HG03442 (cell line): ENCODE measurements at regions not wholly inside any gene's neighbourhood (a gene's known extent, or its start where the extent isn't known, plus 50 kb on each side); places are given as distances from the start of the nearest gene placed in this dataset.
"Not testable (repeated sequence)": the region's sequence is repeated elsewhere in the genome, so short reads cannot be mapped to it uniquely, and the experiment has no call there.

Experiments
- ATAC-seq: cut with Tn5 transposase; IDR thresholded peaks from one replicate; pipeline ENCODE4 v1.9.1; 2021; ENCODE audit warnings: mild to moderate bottlenecking, moderate library complexity; ENCODE audit not compliant: unreplicated experiment

DNA sequence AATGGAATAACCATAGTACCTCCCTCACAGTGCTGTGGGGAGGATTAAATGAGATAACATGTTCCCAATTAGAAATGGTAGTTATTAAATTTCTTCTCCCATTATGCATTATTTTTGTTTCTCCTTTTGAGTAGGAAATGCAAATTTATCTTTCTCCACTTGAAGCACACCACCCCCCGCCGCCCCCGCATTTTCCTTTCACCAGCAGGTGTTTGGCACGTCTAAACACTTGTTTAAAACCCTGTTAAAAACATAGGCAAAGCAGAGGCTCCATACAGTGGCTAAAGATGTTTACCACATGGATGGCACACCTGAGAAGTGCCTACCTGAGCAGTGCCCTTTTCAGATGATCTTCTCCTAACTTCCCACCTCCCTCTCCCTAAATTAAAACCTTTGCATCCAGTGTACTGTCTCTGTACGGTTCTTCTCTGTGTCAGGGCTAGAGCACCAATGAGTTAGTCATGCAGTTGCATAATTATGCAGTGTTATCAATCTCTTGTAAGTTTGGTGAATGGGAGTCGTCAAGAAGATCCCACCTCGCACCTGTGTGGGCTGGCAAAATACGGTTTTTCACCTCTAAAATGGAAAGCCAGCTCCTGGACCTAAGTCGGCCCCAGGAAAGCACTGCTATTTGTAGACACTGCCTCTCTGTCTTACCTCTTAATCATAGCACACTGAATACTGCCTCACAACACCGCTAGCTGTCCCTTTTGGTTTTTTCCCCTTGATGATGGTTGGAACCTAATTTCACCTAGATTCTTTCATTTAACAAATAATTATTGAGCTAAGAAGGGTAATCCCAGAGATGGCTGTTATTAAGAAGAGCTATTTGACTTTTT lies 122.0 kb downstream of the CT47B1 start:
- no peak for ATAC-seq

DNA sequence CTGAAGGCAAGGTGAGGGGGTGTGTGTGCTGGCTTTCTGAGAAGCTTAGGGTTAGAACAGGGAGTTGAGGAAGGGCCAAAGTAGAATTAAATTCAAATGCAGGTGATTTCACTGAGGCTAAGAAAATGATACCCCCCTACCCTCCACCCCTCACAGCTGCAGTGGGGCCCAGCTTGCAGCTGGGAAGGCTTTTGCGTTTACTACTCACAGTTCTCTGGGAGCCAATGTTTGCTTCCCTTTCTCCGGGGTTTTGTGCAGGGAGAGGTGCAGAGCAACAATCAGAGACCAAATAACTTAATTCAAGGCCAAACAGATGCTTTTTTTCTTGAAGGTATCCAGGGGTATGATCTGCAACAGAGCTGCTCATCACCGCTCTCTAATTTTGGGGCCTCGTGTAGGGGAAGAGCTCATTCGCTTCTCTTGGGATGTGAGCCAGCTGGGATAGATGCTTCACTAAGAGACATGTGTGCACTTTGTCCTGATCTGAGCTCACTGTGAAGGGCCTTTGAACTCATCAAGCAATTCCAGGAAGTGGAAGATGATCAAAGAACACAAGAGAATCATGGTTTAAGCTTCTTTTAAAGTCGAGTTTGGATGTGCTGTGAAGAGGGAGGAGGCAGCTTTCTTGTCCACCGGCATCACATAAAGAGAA lies 122.7 kb upstream of the C1GALT1C1 start:
- no peak for ATAC-seq

DNA sequence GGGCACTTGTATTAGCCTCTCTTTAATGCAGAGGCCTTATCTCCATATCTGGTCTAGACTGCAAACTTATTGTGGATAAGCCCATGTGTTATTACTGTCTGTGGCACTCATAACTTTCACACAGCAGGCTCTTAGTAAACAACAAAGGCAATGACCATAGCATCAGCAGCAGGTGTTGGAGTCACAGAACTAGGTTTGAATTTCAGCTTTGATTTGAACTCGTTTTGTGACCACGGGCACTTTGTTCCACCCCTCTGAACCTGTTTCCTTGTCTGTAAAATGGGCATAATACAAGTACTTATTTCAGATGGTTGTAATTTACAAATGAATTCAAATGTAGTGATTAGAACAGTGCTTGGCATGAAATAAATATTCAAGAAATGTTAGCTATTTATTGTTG lies 121.8 kb upstream of the C1GALT1C1 start:
- ATAC-seq: no peak

DNA sequence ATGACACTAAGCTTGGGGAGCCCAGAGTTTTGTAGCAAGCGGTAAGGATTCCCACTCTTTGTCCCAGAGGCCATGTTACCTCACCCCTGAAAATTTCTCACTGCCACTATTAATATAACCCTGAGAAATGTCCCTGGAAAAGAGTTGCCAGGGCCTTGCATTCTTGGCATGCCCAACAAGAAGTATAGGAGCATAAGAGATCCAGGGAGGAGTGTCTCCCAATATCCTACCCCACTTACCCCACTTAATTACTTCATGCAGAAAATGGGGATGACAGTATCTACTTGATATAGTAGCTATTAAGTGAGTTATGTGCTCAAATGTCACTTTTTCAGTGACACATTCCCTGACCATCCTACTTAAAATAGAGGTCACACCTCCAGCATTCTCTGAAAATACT lies 120.5 kb upstream of the C1GALT1C1 start:
- no peak for ATAC-seq

DNA sequence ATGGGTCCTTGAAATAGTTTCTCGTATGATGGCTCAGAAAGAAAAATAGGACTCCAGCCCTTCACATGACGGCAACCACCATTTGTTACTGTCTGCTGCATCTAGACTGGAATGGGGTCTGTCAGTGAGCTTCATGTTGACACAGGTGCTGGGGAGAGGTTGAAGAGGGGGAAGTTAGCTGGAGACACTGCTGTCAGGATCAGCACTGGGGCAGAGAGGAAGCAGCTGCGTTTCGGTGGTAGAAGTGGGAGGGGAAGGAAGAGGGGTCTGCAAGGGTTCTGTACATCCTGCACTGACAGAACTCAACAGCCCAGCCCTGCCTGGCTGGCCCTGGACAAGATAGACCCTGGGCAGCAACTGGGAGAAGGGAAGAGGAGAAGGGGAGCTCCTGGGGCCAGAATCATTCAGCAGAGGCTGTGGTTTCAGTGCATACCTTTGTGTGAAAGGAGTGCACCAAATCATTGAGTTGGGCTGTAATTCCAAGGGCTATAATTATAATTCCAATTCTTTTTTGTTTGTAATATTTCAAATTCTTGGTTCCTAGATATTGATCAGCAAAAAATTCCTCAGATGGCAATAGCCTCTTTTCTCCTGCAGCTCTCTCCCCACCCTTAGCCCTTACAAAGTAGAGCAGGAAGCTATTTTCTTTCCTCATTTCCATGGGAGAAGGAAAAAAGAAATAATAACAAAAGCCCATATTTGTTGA lies 119.4 kb upstream of the C1GALT1C1 start:
- ATAC-seq: peak; percentile 69

DNA sequence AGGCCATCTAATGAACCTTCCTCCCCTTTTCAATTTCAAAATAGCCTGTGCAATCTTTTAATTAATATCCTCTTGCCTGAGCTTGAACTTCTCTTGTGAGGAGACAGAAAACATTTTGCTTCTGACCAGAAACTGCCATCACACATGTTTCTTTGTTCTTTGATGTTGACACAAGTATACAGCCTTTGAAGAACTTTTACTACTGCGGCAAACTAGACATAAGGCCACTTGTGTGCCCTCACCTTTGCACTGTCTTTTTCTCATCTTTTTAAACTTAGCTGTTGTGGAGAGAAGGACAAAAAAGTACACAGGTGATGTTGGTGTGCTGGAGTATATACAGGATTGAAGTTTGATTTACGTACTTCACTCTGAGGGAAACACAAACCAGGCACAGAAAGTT lies 116.3 kb upstream of the C1GALT1C1 start:
- ATAC-seq: no peak

DNA sequence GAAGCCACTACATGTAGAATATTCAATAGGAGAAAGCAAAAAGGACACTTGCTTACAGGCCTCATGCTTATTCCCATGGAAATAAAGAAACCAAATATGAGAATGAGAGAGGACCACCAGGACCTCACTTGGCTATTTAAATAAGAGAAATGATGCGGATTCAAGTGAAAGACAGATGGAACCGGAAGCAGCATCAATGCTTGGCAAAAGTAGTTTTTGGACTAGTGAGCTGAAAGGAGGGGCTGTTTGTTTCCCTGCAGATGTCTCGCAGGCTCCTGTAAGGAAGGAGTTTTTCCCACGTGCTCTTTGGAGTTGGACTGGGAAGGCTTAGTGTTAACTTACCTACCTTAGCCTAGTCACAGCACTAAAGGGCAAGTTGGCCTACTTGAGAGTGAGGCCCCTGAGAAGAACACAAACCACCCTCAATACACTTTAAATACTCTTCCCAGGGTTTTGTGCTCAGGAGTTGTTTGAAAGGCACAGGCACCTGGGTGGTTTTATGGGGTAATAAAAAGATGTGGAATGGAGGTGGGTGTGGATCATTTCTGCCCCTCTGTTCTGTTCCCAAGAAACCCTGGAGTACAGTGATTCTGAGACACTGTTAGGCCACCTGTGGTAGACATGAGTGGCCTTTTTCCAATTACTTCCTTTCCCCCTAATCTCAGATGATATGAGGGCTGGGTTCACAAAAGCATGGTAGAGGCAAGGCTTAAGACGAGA lies 113.3 kb upstream of the C1GALT1C1 start:
- no peak for ATAC-seq

DNA sequence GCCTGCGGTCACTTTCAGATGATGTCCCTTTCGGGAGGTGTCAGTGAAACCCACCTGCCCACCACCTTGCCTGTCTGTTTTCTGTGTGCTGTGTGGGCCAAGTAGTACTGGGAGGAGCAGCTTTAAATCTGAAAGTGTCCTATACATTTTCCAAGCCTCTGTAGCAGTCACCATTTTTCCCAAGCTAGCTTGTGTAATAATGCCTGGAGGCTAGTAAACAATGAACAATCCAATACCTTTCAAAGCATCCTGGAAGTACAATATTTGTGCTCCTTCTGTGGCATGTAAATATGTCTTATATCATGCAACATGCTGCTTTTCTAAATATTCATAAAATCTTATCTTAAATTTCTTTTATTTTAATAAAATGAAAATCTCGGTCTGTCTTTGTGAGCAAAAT lies 111.6 kb upstream of the C1GALT1C1 start:
- no peak for ATAC-seq

DNA sequence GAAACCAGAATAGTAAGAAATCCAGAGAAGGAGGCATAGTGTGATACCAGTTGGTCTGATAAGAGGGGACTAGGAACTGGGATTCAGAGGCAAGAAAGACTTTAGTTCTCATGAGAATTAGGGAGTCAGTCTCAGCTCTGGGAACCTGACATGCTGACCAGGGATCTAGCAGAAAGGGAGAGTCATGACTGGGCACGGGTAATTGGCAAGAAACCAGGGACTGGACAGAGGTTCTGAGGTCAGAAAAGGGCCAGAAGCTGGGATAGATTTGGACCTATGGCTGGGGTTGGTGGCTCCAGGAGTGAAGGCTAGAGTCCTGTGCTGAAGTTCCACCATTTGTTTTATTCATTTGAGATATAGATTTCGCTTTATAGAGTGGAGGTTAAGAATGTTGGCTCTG lies 110.2 kb upstream of the C1GALT1C1 start:
- ATAC-seq: no peak

DNA sequence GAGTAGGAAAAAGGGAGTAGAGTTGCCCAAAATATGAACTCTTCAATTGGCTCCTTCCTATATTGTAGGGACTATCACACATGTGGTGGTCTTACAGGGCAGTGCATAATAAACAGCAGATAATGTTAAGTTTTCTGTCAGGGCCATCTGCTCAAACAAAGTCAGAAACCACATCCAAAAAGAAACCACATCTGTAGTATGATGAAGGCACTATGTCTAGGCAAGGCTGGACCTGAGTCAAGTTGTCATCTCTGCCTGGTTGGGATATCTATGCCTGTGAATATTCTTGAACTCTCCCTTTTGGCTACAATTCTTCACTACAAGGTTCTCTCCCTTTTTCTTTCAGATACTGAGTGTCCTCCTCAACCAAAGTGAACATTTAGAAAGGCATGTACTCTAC lies 109.4 kb upstream of the C1GALT1C1 start:
- no peak for ATAC-seq

DNA sequence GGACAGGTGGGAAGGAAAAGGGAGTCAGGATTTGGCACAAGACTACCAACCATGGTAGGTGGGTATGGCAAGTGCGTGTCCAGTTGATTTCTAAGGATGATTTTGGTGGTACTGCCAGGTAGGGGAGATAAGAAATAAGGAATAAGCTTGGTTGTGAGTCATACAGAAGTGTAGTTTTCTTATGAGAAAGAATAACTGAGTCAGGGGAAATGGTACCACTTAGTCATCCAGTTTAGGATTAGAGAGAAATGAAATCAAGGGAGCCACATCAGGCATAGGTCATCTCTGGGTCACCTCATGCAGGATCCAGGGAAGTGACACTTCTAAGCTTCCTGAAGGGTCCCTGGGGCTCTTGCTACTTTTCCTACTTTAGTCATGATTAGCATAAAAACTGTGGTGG lies 107.1 kb upstream of the C1GALT1C1 start:
- ATAC-seq: no peak

DNA sequence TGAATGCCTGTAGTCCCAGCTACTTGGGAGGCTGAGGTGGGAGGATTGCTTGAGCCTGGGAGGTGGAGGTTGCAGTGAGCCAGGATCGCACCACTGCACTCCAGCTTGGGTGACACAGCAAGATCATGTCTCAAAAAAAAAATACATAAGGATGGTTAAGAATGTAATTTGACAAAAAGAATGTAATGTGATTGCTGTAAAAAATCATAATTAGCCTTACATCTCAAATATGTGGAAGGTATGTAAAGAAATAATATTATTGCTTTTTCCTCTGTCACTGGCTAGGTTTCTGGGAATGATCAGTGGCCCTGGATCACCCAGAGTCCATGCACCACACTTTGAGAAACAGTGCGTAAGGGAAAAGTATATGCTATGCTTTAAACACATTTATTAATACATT lies 106.1 kb upstream of the C1GALT1C1 start:
- ATAC-seq: no peak

DNA sequence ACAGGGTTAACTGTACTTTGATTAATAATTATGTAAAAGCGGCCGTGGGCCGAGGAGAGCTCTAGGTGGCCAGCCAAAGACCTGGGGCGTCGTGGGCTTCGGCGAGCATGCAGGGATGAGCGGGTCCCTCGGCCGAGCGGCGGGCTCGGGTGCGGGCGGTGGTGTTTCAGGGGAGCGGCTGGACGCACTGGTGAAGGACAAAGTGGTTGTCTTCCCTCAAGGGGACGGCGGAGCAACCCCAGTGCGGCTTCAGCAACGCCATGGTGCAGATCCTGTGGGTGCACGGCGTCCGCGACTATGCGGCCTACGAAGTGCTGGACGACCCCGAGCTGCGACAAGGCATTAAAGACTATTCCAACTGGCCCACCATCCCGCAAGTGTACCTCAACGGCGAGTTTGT lies 103.0 kb upstream of the C1GALT1C1 start:
- ATAC-seq: no peak

DNA sequence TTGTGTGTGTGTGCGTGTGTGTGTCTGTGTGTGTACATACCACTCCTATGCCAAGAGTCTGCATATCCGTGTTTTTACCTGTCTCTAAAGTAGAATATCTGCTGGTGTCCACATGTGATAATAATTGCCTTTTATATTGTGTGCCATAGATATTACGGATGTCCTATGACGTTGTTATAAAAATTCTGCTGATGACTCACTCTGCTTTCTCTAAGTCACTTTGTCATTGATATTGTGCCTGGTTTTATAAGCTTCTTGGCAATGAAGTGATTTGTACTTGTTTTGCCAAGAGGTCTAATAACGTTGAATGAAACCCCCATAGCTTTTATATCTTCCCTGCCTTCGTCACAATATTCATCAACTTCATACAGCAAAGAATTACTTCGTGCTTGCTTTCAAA lies 102.6 kb upstream of the C1GALT1C1 start:
- no peak for ATAC-seq

DNA sequence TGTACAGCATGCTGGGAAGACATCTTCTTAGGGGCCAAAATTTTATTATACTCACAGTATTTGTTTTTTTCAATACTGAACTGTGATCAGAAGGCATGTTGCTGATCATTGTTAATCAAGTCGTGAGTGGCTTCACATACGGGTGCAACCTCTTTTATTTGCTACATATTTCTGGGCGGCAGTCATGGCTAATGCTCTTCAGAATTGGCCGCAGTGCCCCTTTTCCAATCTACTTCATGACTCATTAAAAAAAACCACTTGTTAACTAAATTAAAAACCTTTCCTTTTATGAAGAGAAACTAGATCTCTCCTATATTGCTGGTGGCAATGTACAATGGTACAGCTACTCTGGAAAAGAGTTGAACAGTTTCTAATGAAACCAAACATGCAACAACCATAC lies 101.5 kb upstream of the C1GALT1C1 start:
- no peak for ATAC-seq

DNA sequence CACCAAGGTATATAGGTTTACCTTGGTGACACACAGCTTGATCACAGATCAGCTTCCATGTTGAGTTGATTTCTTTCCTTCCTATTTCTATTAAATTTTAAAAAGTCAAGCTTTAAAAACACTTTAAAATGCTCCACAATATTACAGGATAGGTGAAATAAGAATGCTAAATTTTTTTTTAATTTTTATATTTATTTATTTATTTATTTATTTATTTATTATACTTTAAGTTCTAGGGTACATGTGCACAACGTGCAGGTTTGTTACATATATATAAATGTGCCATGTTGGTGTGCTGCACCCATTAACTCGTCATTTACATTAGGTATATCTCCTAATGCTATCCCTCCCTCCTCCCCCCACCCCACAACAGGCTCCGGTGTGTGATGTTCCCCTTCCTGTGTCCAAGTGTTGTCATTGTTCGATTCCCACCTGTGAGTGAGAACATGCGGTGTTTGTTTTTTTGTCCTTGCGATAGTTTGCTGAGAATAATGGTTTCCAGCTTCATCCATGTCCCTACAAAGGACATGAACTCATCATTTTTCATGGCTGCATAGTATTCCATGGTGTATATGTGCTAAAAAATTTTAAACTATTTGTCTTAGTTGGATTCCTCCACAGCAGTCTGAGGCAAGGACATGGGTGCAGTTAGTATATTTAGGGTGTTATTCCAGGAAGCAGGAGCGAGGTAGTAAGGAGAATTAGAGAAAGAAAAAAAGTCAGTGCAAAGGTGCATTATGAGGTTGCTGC lies 99.8 kb upstream of the C1GALT1C1 start:
- ATAC-seq: not testable (repeated sequence)

DNA sequence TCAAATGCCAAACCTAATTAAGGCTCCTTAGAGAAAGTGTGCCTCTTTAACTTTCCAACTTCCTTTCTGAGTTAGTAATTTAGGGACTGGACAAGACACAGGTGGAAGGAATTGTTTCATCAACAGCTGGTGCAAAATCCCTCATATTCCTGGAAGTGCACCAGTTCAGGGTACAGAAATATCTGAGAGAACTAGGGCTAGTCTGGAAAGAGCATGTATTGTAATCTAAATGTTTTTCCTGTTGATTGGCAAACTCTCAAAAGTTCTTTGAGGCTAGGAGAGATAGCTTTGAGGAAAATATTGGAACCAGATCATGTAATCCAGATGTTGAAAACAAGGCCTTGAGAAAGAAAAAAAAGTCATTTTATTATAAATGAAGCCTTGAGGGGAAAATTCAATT lies 98.1 kb upstream of the C1GALT1C1 start:
- no peak for ATAC-seq

DNA sequence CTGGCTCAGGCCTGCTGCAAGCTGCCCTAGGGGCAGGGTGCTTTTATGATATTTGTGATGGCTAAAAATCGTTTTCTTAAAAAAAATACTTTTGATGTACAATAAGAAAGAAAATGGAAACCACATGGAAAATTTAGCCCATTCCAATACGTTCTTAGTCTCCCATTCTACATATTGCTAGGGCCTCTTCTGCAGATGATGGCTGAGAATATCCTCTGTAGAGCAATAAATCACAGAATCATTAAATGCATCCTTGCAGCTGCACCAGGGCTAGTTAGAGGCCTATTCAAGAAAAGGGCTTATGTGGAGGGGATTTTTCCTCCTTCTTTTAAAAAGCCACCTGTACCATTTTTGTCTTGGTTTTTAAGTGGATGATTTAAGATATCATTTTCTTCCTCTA lies 97.6 kb upstream of the C1GALT1C1 start:
- no peak for ATAC-seq

DNA sequence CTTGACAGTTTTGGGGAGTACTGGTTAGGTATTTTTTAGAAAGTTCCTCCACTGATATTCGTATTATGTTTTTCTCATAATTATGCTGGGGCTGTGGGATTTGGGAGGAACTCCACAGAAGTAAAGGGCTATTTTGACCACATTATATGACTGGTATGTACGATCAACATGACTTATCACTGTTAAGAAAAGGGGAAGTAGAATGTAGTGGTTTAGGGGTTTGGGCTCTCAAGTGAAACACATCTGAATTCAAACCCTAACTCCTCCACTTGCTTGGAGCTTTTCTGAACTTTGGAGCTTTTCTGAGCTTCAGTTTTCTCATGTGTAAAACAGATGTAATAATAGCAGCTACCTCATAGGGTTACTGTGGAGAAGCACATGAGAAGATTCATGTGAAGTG lies 96.4 kb upstream of the C1GALT1C1 start:
- ATAC-seq: peak; percentile 100

DNA sequence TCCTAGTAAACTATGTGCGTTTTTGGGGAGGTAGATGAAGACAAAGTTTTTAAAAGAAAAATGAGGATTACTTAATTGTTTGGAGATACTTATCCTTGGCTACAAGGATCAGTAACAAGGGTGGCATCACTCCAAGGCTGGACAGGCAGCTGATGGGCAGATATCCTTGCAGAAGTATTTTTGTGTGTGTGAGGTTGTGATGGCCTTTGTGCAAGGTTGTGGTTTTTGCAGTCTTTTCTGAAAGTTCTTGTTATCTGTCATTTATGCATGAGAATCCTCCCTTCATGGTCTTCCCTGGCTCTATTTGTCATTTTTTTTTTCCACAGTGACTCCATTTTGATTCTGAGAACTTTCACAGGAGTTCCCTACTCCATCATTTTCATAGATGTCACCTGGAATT lies 96.0 kb upstream of the C1GALT1C1 start:
- no peak for ATAC-seq

DNA sequence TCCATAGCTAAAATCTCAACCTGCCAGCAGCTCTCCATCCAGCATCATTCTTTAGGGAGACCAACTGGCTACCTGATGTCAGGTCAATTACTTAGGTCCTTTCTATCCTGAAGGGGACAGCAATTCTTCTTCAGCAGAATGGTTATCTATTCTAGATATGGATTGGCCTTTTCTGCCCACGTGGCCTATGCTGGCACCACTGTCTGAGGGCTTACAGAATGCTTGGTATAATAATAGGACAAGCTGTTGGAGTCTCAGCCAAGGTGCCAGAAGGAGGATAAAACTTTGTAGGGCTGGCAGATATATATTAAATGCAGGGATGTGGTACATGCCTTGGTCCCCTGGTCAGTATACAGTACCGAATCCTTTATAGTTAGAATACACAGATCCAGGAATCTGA lies 89.8 kb upstream of the C1GALT1C1 start:
- ATAC-seq: no peak
